ENCODE measurements at regions not wholly inside any gene's neighbourhood (a gene's known extent, or its start where the extent isn't known, plus 50 kb on each side); places are given as distances from the start of the nearest gene placed in this dataset.

DNA sequence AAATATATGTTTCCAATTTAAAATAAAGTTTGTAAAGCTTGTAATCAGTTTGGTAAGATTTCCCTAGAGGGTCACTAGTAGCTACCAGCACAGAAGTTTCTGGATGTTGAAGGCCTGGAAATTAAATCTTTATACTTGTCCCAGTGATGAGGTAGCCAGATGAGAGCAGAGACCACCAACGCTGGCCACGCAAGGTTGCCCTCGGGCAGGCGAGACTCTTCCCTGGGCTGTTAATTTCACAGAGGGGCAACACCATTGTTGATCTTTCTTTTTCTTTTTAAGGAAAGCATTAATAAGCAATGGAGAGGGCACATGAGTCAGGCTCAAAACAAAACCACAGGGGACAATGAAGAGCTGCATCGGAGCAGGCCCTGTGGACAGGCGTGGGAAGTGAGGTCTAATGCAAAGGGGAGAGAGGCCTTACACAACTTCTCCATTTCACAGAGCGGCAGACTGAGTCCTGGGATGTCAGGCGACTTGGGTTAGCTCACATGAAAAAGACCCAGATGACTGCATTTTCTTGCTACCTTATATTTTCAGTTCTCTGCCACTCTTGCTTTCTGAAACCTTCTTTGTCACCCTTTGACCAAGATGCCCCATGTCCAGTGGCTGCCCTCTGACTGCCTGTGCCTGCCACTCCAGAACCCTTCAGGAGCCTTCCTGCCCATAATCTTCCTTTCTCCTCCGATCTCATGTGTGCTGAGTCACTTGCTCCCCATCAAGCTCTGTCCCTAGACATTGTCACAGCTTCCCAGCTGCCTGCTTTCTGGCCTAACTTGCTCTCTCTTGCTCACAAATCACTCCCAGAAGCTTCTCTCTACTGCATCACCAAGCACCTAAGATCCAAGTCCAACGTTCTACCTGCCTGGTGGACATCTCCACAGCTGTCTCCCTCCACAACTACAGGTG is 107.7 kb upstream of the CDYL start:
- TF ChIP-seq CTCF (IDR thresholded peaks at IDR 0.05; ENCODE audit: borderline replicate concordance, insufficient read depth, low read depth, low read length): no peak
- H3K4me3 ChIP-seq (ENCODE audit: low read depth, low read length): no peak overlapping the region

- TF ChIP-seq CTCF (IDR thresholded peaks at IDR 0.05; ENCODE audit: borderline replicate concordance, insufficient read depth, low read depth, low read length): no peak
- no peak overlapping the region for H3K4me3 ChIP-seq (ENCODE audit: low read depth, low read length)
These were observed 108.6 kb upstream of the CDYL start for GRCh38 chr6:4667591-4667990.

DNA sequence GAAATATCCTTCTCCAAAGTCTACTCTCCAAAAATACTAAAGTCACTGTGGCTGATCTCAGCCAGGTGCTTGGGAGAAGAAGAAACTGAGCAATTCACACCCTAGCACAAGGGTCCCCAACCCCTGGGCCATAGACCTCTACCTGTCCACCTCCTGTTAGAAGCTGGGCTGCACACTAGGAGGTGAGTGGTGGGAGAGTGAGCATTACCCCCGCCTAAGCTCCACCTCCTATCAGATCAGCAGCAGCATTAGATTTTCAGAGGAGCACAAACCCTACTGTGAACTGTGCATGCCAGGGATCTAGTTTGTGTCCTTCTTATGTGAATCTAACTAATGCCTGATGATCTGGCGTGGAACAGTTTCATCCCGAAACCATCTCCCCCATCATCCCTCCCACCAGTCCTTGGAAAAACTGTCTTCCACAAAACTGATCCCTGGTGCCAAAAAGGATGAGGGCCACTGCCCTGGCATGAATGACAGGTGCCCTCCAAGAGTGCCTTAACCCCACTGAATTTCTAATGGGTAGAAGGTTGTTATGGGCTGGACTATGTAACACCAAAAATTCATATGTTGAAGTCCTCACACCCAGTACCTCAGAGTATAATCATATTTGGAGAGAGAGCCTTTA is 109.2 kb upstream of the CDYL start:
- H3K4me3 ChIP-seq (ENCODE audit: low read depth, low read length): no peak overlapping the region
- no peak for TF ChIP-seq CTCF (IDR thresholded peaks at IDR 0.05; ENCODE audit: borderline replicate concordance, insufficient read depth, low read depth, low read length)

- no peak for TF ChIP-seq CTCF (IDR thresholded peaks at IDR 0.05; ENCODE audit: borderline replicate concordance, insufficient read depth, low read depth, low read length)
- no peak overlapping the region for H3K4me3 ChIP-seq (ENCODE audit: low read depth, low read length)
These were observed 110.5 kb upstream of the CDYL start for GRCh38 chr6:4665489-4666417.

GRCh38 chr6:4664911-4665310 is 111.3 kb upstream of the CDYL start:
- no peak for TF ChIP-seq CTCF (IDR thresholded peaks at IDR 0.05; ENCODE audit: borderline replicate concordance, insufficient read depth, low read depth, low read length)
- no peak overlapping the region for H3K4me3 ChIP-seq (ENCODE audit: low read depth, low read length)

GRCh38 chr6:4664117-4664626 is 112.0 kb upstream of the CDYL start:
- H3K4me3 ChIP-seq (ENCODE audit: low read depth, low read length): no peak overlapping the region
- TF ChIP-seq CTCF (IDR thresholded peaks at IDR 0.05; ENCODE audit: borderline replicate concordance, insufficient read depth, low read depth, low read length): no peak

Data from GM12875 (cell line).